Ecto neural progenitor cell (in vitro differentiated cells): ENCODE measurements at regions not wholly inside any gene's neighbourhood (a gene's known extent, or its start where the extent isn't known, plus 50 kb on each side); places are given as distances from the start of the nearest gene placed in this dataset.

Experiments
- DNase-seq: peaks from one replicate; pipeline ENCODE4 v3.0.0-alpha.2; 2018; ENCODE audit warnings: low spot score

GRCh38 chr17:68184816-68185436 is 62.9 kb upstream of the AMZ2 start:
- no peak for DNase-seq

- DNase-seq = no peak
These were observed 62.0 kb upstream of the AMZ2 start for GRCh38 chr17:68185820-68186219.

- no peak for DNase-seq
These were observed 57.3 kb upstream of the AMZ2 start for GRCh38 chr17:68190495-68190894.

GRCh38 chr17:68195667-68196393 is 52.0 kb upstream of the AMZ2 start:
- peak; percentile 67 for DNase-seq

- no peak for DNase-seq
These were observed 51.3 kb upstream of the AMZ2 start for GRCh38 chr17:68196394-68197090.

- peak; percentile 71 for DNase-seq
These were observed 50.5 kb upstream of the AMZ2 start for GRCh38 chr17:68197091-68197996.

- DNase-seq = peak; percentile 62
These were observed 49.6 kb upstream of the AMZ2 start for GRCh38 chr17:68197997-68198930.
